ENCODE measurements at regions not wholly inside any gene's neighbourhood (a gene's known extent, or its start where the extent isn't known, plus 50 kb on each side); places are given as distances from the start of the nearest gene placed in this dataset.

- DNase-seq = peak; percentile 21
Measured at GRCh38 chr12:124517260-124518050, 50.0 kb downstream of the NCOR2 start.

DNA sequence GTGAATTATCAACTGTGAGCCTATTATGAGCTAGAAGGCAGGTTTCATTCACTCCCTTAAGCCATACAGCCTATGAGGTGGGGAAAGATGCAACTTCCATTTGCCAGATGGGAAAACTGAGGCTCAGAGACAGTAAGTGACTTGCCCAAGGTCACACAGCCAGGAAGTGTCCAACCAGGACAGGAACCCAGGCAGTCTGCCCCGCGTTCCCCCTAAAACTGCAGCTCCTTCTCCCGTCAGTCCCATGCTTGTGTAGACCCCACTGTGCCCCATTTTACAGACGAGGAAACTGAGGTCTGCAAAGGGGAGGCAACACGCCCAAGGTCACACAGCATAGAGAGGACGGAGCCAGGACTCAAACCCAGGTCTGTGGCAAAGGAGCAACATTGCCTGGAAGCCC, 50.6 kb downstream of the NCOR2 start:
- no peak for DNase-seq

- DNase-seq = no peak
Measured at GRCh38 chr12:124515981-124516380, 51.4 kb downstream of the NCOR2 start.

- DNase-seq = no peak
Measured at GRCh38 chr12:124514996-124515932, 52.1 kb downstream of the NCOR2 start.

DNA sequence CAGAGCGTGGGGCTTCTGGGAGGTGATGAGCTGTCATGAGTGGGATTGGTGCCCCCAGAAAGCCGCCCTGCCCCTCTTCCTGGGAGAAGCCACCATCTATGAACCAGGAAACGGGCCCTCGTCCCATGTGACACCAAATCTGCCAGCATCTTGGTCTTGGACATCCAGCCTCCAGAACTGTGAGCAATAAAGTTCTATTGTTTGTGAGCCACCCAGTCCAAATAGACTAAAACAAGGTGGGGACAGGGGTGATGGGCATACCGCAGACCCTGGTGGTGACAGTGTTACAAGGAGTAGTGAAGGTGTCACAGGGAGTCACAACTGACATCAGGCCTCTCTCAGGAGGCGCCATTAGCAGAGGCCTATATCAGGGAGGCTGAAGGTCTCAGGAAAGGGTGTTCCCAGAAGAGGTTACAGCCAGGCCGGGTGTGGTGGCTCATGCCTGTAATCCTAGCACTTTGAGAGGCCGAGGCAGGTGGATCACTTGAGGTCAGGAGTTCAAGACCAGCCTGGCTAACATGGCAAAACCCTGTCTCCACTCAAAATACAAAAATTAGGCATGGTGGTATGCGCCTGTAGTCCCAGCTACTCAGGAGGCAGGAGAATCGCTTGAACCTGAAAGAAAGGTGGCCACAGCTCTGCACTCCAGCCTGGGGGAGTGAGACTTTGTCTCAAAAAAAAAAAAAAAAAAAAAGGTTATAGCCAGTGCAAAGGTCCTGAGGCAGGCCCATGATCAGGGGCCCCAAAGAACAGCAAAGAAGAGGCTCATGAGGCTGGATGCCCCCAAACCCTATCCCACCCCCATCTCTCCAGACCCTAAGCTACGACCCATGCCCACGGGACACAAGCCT, 53.0 kb downstream of the NCOR2 start:
- DNase-seq = no peak

DNA sequence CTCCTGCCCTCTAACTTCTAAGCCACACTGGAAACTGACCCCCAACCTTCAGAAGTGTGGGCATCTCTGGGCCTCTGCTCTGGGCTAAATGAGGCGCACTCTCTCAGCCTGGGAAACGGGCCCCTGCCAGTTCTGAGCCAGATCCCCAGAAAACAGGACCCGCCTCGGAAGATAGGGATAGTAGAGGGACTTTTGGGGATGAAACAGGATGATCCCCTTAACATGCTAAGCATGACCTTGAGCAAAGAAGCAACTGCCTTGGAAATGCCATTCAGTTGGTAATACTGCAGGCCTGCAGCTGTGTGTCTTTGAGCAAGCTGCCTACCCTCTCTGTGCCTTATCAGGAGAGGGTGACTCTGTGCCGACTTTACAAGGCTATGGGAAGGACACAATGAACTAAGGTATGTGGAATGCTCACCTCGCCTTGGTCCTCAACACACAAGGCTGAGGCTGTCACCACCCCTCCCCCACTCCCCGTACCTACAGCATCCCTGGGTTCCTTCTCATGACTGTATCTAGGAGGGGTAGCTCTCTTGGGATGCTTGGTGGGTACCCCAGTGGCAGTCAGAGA, 54.0 kb downstream of the NCOR2 start:
- no peak for DNase-seq

DNA sequence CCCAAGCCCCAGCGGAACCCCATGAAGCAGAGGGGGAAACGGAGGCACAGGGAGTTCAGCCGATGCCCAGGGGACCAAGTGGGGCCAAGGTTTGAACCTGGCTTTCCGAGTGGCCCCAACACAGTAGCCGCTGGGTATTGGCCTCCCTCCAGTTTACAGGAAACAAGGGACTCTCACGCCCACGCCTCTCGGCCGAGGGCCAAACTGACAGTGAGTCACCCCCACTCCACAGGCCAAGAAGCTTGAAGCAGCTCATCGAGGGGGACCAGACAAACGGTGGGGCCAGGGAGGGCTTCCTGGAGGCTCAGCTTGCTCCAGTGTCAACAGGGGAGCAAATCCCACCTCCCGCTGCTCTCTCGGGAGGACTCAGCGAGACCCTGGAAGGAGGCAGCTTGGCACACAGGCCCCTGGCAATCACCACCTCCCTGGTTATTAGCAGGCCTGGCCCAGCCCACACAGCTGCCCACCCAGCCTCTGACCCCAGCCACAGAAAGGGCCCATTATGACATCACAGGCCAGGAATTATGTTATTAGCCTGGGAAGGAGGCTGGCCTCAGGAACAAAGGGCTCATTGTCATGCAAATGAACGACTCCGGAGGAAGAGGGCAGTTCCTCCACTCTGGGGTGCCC, 54.6 kb downstream of the NCOR2 start:
- DNase-seq = peak; percentile 71

- no peak for DNase-seq
Measured at GRCh38 chr12:124511259-124511985, 56.0 kb downstream of the NCOR2 start.

- DNase-seq = no peak
Measured at GRCh38 chr12:124510301-124510970, 57.0 kb downstream of the NCOR2 start.

DNA sequence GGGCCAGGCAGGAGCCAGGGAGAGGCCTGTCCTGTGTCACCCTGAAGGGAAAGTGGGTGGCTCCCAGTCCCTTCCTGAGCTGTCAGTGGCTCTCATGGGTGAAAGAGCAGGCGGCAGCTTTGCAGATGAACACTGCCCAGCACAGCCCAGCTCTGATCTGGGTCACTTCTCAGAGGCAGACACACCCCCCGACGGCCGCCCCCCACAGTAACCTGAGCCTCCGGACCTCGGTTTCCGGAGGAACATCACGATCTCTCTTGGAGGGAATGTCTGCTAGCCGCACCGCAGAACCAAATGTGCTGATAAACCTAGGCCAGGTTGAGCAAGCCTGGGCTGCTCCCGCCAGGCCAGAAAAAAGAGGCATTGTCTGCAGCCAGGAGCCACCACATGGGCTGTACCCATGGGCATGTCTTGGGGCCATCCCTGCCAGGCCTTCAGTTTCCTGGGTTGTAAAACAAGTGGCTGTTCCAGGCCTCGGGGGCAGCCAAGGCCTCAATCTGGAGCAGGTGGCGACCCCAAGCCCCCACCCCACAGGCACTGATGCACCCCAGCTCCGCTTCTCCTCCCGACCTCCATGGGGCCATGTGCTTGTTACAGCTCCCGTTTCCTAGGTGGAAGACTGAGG, 57.6 kb downstream of the NCOR2 start:
- peak; percentile 32 for DNase-seq

DNA sequence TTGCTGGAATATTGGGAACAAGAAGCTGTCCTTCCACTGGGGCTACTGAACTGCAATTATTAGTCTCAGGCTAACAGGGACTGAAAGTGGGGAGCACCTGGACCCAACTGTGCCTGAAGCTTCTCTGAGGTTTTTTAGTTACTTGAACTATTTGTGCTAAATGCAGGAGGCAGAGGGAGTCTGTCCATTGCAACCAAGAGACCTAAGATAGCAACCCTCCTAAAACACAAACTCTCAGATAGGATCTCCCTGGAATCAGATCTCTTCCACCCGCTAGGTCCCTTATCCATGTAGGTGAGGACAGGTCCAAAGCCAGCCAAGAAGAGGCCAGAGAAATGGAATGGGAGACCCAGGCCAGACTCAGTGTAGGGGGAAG, 58.1 kb downstream of the NCOR2 start:
- DNase-seq = no peak

DNA sequence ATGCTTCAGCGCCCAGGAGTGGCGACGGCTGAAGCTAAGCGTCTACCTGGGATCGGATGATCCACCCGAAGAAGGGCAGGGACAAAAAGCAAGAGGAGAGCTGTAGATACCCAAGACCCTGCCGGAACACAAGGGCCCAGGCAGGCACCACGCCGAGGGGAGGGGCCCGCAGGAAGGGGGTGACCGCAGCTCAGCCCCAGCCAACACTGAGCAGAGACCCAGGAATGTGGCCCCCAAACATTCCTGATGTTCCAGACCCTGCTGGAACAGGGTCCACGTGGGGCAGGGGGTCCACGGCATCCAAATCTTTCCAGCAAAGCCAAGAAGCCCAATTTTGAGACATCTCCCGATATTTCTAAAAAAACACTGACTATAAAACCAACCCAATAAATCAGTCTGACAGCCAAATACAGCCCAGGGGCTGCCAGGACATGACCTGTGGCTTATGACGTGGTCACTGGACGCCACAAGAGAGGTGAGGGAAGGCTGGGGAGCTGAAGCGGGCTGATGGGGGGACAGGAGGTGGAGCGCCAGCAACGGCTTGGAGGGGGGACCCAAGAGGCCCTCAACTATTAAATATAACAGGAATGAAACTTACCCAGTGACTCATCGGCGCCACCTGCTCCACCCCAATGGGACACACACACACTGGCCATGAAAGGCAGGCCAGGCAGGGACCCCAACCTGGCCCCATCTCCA, 58.9 kb downstream of the NCOR2 start:
- DNase-seq = no peak

- no peak for DNase-seq
Measured at GRCh38 chr12:124507188-124508109, 60.0 kb downstream of the NCOR2 start.

- no peak for DNase-seq
Measured at GRCh38 chr12:124506832-124507153, 60.6 kb downstream of the NCOR2 start.

- DNase-seq = no peak
Measured at GRCh38 chr12:124506145-124506831, 61.1 kb downstream of the NCOR2 start.

DNA sequence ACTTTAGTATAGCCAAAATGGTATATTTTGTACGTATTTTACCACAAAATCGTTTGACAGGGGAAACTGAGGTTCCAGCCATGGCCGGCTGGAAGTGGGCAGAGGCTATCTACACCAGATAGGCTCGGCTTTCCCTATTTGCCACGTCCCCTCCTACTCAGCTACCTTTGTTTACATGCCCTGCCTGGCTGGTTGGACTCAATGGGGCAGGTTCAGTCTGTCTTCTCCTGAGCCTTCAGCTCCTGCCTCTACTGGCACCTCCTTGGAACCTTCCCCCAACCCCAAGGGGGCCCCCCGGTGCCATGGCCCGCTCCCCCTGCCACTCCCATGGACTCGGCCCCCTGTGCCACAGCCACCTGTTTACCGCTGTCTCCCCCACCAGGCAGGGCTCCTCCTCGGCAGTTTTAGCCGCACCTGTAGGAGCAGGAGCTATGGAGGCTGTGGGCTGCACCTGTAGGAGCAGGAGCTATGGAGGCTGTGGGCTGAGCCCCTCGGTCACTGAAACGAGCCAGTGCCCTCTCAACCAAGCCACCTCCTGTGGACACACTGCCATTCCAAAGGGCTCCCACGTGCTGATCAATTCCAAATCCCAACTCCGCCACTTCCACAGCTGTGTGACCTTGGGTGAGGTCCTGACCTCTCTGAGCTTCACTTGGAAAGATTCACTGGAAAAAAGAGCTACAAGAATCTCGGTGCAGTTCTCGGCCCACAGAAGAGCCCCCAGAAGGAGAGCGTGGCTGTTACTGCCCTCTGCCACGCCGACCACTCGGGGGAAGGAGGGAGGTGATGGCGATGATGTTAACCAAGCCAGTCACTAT, 62.2 kb downstream of the NCOR2 start:
- no peak for DNase-seq

Data from occipital lobe (tissue), 1 donor.